HepG2 (cell line): ENCODE measurements at regions not wholly inside any gene's neighbourhood (a gene's known extent, or its start where the extent isn't known, plus 50 kb on each side); places are given as distances from the start of the nearest gene placed in this dataset.
A peak's percentile ranks its signal among the peaks of the same experiment; 100 is the strongest.

Experiments
- BCL6 ChIP-seq: IDR thresholded peaks from 2 replicates; pipeline ENCODE4 v1.6.1; 2016; ENCODE audit warnings: missing genetic modification reagents, missing compliant biosample characterization
- CHD4 ChIP-seq: fragments of 200-600 bp; sonication (generic); IDR thresholded peaks from 2 replicates; pipeline ENCODE4 v1.7.0; 2017; ENCODE audit warnings: mild to moderate bottlenecking, low read length, borderline replicate concordance
- FOXM1 ChIP-seq: sonication (generic); formaldehyde crosslinking; IDR thresholded peaks from 2 replicates; pipeline ENCODE4 v1.5.0; 2020; ENCODE audit warnings: missing genetic modification reagents
- HINFP ChIP-seq: sonication (generic); formaldehyde crosslinking; IDR thresholded peaks from 2 replicates; pipeline ENCODE4 v1.4.0; 2020; ENCODE audit warnings: low read depth, mild to moderate bottlenecking, missing genetic modification reagents
- JDP2 ChIP-seq: sonication (generic); formaldehyde crosslinking; IDR thresholded peaks from 2 replicates; pipeline ENCODE4 v1.8.1; 2022; ENCODE audit warnings: missing genetic modification reagents, borderline replicate concordance
- KLF6 ChIP-seq: IDR thresholded peaks from 2 replicates; pipeline ENCODE4 v1.8.0; 2016; ENCODE audit warnings: missing biosample characterization, missing genetic modification reagents
- LCORL ChIP-seq, 2 experiments: fragments of 450-650 bp in 1 of 2; sonication (generic) in 1 of 2; formaldehyde crosslinking in 1 of 2; IDR thresholded peaks; 2 replicates each; pipeline versions ENCODE4 v1.5.0 to v1.6.1; 2017 to 2020; ENCODE audit warnings: antibody characterized with exemption in 1 of 2, missing genetic modification reagents in 1 of 2
- MIXL1 ChIP-seq: IDR thresholded peaks from 2 replicates; pipeline ENCODE4 v1.6.1; 2016
- NFRKB ChIP-seq: fragments of 450-650 bp; IDR thresholded peaks from 2 replicates; pipeline ENCODE4 v1.6.1; 2017
- NR1H2 ChIP-seq: sonication (generic); formaldehyde crosslinking; IDR thresholded peaks from 2 replicates; pipeline ENCODE4 v1.8.1; 2022; ENCODE audit warnings: low read depth, missing genetic modification reagents, borderline replicate concordance
- PAX8 ChIP-seq: sonication (generic); formaldehyde crosslinking; IDR thresholded peaks from 2 replicates; pipeline ENCODE4 v1.8.0; 2022; ENCODE audit warnings: mild to moderate bottlenecking, missing genetic modification reagents, borderline replicate concordance
- POGK ChIP-seq: sonication (generic); formaldehyde crosslinking; conservative IDR thresholded peaks from 2 replicates; pipeline ENCODE4 v1.8.0; 2022; ENCODE audit warnings: mild to moderate bottlenecking, moderate library complexity, missing genetic modification reagents
- SMC3 ChIP-seq: IDR thresholded peaks from 2 replicates; pipeline ENCODE4 v1.6.1; 2011; ENCODE audit warnings: low read length, improper control_type of control experiment
- ZIK1 ChIP-seq: sonication (generic); formaldehyde crosslinking; IDR thresholded peaks from 2 replicates; pipeline ENCODE4 v1.5.0; 2020; ENCODE audit warnings: mild to moderate bottlenecking, low read depth, missing genetic modification reagents, borderline replicate concordance
- ZMYM3 ChIP-seq: sonication (generic); formaldehyde crosslinking; IDR thresholded peaks from 2 replicates; pipeline ENCODE4 v1.5.1; 2020; ENCODE audit warnings: mild to moderate bottlenecking, missing genetic modification reagents
- ZNF230 ChIP-seq: sonication (generic); formaldehyde crosslinking; IDR thresholded peaks from 2 replicates; pipeline ENCODE4 v1.4.0; 2020; ENCODE audit warnings: mild to moderate bottlenecking, missing genetic modification reagents
- ZNF274 ChIP-seq: sonication (generic); formaldehyde crosslinking; IDR thresholded peaks from 2 replicates; pipeline ENCODE4 v1.5.1; 2020; ENCODE audit warnings: mild to moderate bottlenecking, missing genetic modification reagents
- ZNF326 ChIP-seq: sonication (generic); formaldehyde crosslinking; IDR thresholded peaks from 2 replicates; pipeline ENCODE4 v1.4.0; 2020; ENCODE audit warnings: missing genetic modification reagents, borderline replicate concordance
- ZNF543 ChIP-seq: sonication (generic); formaldehyde crosslinking; IDR thresholded peaks from 2 replicates; pipeline ENCODE4 v1.4.0; 2020; ENCODE audit warnings: mild to moderate bottlenecking, missing genetic modification reagents
- ZNF816 ChIP-seq: sonication (generic); formaldehyde crosslinking; IDR thresholded peaks from 2 replicates; pipeline ENCODE4 v1.8.0; 2022; ENCODE audit warnings: missing genetic modification reagents, mild to moderate bottlenecking, borderline replicate concordance
- TF ChIP-seq, protein P1 (sequence below): sonication (generic); formaldehyde crosslinking; IDR thresholded peaks from 2 replicates; pipeline ENCODE4 v1.4.0; 2020; ENCODE audit warnings: missing genetic modification reagents
- TF ChIP-seq, protein P2 (sequence below): sonication (generic); formaldehyde crosslinking; IDR thresholded peaks from 2 replicates; pipeline ENCODE4 v1.4.0; 2020; ENCODE audit warnings: missing genetic modification reagents, mild to moderate bottlenecking, borderline replicate concordance

- TF ChIP-seq, protein P1, sequence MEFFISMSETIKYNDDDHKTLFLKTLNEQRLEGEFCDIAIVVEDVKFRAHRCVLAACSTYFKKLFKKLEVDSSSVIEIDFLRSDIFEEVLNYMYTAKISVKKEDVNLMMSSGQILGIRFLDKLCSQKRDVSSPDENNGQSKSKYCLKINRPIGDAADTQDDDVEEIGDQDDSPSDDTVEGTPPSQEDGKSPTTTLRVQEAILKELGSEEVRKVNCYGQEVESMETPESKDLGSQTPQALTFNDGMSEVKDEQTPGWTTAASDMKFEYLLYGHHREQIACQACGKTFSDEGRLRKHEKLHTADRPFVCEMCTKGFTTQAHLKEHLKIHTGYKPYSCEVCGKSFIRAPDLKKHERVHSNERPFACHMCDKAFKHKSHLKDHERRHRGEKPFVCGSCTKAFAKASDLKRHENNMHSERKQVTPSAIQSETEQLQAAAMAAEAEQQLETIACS (CRISPR knock-in tag) = no peak
- peak; percentile 54 for TF ChIP-seq SMC3
- TF ChIP-seq CHD4 = no peak
- TF ChIP-seq MIXL1 (CRISPR knock-in tag) = peak; percentile 59; the same call in 1 of the 2 replicates
- no peak for TF ChIP-seq ZIK1 (CRISPR knock-in tag)
- 0 out of 2 replicates have a peak, but pooled peaks have one; percentile 74 for TF ChIP-seq ZNF230 (CRISPR knock-in tag)
- no peak for TF ChIP-seq PAX8 (CRISPR knock-in tag)
- TF ChIP-seq KLF6 = no peak
- TF ChIP-seq ZNF326 (CRISPR knock-in tag) = no peak
- TF ChIP-seq NR1H2 (CRISPR knock-in tag) = no peak
- 0 out of 2 replicates have a peak, but pooled peaks have one; percentile 45 for TF ChIP-seq ZMYM3 (CRISPR knock-in tag)
- TF ChIP-seq LCORL (IDR thresholded peaks at IDR 0.05) = no peak
- no peak for TF ChIP-seq LCORL (CRISPR knock-in tag; IDR thresholded peaks at IDR 0.05)
- TF ChIP-seq ZNF543 (CRISPR knock-in tag) = peak; percentile 90; the same call in 1 of the 2 replicates
- TF ChIP-seq JDP2 (CRISPR knock-in tag) = no peak
- no peak for TF ChIP-seq FOXM1
- peak; percentile 61; the same call in 1 of the 2 replicates for TF ChIP-seq HINFP (CRISPR knock-in tag)
- no peak for TF ChIP-seq ZNF816
- peak; percentile 23; the same call in 1 of the 2 replicates for TF ChIP-seq ZNF274 (CRISPR knock-in tag)
- no peak for TF ChIP-seq POGK (CRISPR knock-in tag)
- no peak for TF ChIP-seq NFRKB
- TF ChIP-seq, protein P2, sequence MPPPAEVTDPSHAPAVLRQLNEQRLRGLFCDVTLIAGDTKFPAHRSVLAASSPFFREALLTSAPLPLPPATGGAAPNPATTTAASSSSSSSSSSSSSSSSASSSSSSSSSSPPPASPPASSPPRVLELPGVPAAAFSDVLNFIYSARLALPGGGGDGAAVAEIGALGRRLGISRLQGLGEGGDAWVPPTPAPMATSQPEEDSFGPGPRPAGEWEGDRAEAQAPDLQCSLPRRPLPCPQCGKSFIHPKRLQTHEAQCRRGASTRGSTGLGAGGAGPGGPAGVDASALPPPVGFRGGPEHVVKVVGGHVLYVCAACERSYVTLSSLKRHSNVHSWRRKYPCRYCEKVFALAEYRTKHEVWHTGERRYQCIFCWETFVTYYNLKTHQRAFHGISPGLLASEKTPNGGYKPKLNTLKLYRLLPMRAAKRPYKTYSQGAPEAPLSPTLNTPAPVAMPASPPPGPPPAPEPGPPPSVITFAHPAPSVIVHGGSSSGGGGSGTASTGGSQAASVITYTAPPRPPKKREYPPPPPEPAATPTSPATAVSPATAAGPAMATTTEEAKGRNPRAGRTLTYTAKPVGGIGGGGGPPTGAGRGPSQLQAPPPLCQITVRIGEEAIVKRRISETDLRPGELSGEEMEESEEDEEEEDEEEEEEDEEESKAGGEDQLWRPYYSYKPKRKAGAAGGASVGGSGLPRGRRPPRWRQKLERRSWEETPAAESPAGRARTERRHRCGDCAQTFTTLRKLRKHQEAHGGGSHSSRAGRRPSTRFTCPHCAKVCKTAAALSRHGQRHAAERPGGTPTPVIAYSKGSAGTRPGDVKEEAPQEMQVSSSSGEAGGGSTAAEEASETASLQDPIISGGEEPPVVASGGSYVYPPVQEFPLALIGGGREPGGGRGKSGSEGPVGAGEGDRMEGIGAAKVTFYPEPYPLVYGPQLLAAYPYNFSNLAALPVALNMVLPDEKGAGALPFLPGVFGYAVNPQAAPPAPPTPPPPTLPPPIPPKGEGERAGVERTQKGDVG = no peak
- peak; percentile 45; the same call in 1 of the 2 replicates for TF ChIP-seq BCL6
Measured at GRCh38 chr6:6724539-6725467, 136.3 kb downstream of the LY86 start (continued).
